ENCODE measurements at regions not wholly inside any gene's neighbourhood (a gene's known extent, or its start where the extent isn't known, plus 50 kb on each side); places are given as distances from the start of the nearest gene placed in this dataset.

- no peak overlapping the region for H3K4me3 ChIP-seq (ENCODE audit: low read length)
- TF ChIP-seq EP300 (conservative IDR thresholded peaks at IDR 0.05; ENCODE audit: poor library complexity, severe bottlenecking): no peak
- no peak for TF ChIP-seq POLR2AphosphoS5 (IDR thresholded peaks at IDR 0.05)
- no peak for TF ChIP-seq EZH2 (IDR thresholded peaks at IDR 0.05; ENCODE audit: borderline replicate concordance, insufficient read depth, low read length, poor library complexity, severe bottlenecking)
- TF ChIP-seq MXI1 (conservative IDR thresholded peaks at IDR 0.05; ENCODE audit: poor library complexity, severe bottlenecking): no peak
- no peak for TF ChIP-seq SMC3 (conservative IDR thresholded peaks at IDR 0.05; ENCODE audit: poor library complexity)
- TF ChIP-seq REST (IDR thresholded peaks at IDR 0.05; ENCODE audit: borderline replicate concordance): no peak
- no peak for TF ChIP-seq RAD21 (conservative IDR thresholded peaks at IDR 0.05)
- no peak for TF ChIP-seq TAF1 (IDR thresholded peaks at IDR 0.05; ENCODE audit: low read depth)
- no peak for TF ChIP-seq CTCF (IDR thresholded peaks at IDR 0.05; ENCODE audit: poor library complexity, severe bottlenecking)
- H3K79me2 ChIP-seq (replicated peaks; ENCODE audit: insufficient read depth, low read length): no peaks in the 10 kb centered on the region
- no peaks in the 10 kb centered on the region for H3K36me3 ChIP-seq (ENCODE audit: insufficient read depth, low read length)
- H3K4me2 ChIP-seq (ENCODE audit: low read length): no peak overlapping the region
- H3K27me3 ChIP-seq (ENCODE audit: insufficient read depth, low read depth, low read length): no peaks in the 10 kb centered on the region
- no peaks in the 10 kb centered on the region for H3F3A ChIP-seq (ENCODE audit: insufficient read depth, low read length, poor library complexity, severe bottlenecking)
- no peak overlapping the region for H2AFZ ChIP-seq (ENCODE audit: low read depth, low read length)
- H3K27ac ChIP-seq (ENCODE audit: low read length): no peak overlapping the region
- H3K9me3 ChIP-seq (ENCODE audit: low read length): no peaks in the 10 kb centered on the region
- H4K20me1 ChIP-seq (ENCODE audit: insufficient read depth): no peaks in the 10 kb centered on the region
- H3K9ac ChIP-seq (ENCODE audit: low read length): no peak overlapping the region
- H3K9me2 ChIP-seq (ENCODE audit: insufficient read depth, low read length): no peaks in the 10 kb centered on the region
Observed at GRCh38 chr2:215736653-215737290, 276.6 kb downstream of the MREG start.

GRCh38 chr2:215731108-215731658, 282.2 kb downstream of the MREG start:
- Histone ChIP-seq H3K4me3 (ENCODE audit: low read length) (no peak overlapping the region), H2AFZ (ENCODE audit: low read depth, low read length) (no peak overlapping the region), H3F3A (ENCODE audit: insufficient read depth, low read length, poor library complexity, severe bottlenecking) (no peaks in the 10 kb centered on the region), H3K9me2 (ENCODE audit: insufficient read depth, low read length) (no peaks in the 10 kb centered on the region), H4K20me1 (ENCODE audit: insufficient read depth) (no peaks in the 10 kb centered on the region), H3K79me2 (replicated peaks; ENCODE audit: insufficient read depth, low read length) (no peaks in the 10 kb centered on the region), H3K36me3 (ENCODE audit: insufficient read depth, low read length) (no peaks in the 10 kb centered on the region), H3K4me2 (ENCODE audit: low read length) (no peak overlapping the region), H3K27me3 (ENCODE audit: insufficient read depth, low read depth, low read length) (no peaks in the 10 kb centered on the region), H3K27ac (ENCODE audit: low read length) (no peak overlapping the region), H3K9ac (ENCODE audit: low read length) (no peak overlapping the region), H3K9me3 (ENCODE audit: low read length) (no peaks in the 10 kb centered on the region)
- TF ChIP-seq POLR2AphosphoS5 (IDR thresholded peaks at IDR 0.05) (no peak), MXI1 (conservative IDR thresholded peaks at IDR 0.05; ENCODE audit: poor library complexity, severe bottlenecking) (no peak), RAD21 (conservative IDR thresholded peaks at IDR 0.05) (no peak), EZH2 (IDR thresholded peaks at IDR 0.05; ENCODE audit: borderline replicate concordance, insufficient read depth, low read length, poor library complexity, severe bottlenecking) (no peak), REST (IDR thresholded peaks at IDR 0.05; ENCODE audit: borderline replicate concordance) (no peak), SMC3 (conservative IDR thresholded peaks at IDR 0.05; ENCODE audit: poor library complexity) (no peak), EP300 (conservative IDR thresholded peaks at IDR 0.05; ENCODE audit: poor library complexity, severe bottlenecking) (no peak), CTCF (IDR thresholded peaks at IDR 0.05; ENCODE audit: poor library complexity, severe bottlenecking) (no peak), TAF1 (IDR thresholded peaks at IDR 0.05; ENCODE audit: low read depth) (no peak)

All from neural cell (in vitro differentiated cells).